Gastrocnemius medialis (tissue), 4 donors: ENCODE measurements at regions not wholly inside any gene's neighbourhood (a gene's known extent, or its start where the extent isn't known, plus 50 kb on each side); places are given as distances from the start of the nearest gene placed in this dataset.

Experiments used
- CTCF ChIP-seq, 5 experiments: fragments of 450-650 bp in 3 of 5; fragments of 200-600 bp in 2 of 5; sonication (generic) in 2 of 5; IDR thresholded peaks in 4 of 5; conservative IDR thresholded peaks in 1 of 5; 1 replicate in 4 of 5; 2 replicates in 1 of 5; pipeline ENCODE4 v1.5.1; 2016 to 2019; ENCODE audit warnings: antibody characterized with exemption in 5 of 5, mild to moderate bottlenecking in 3 of 5, moderate library complexity in 3 of 5
- POLR2A ChIP-seq, 2 donors: fragments of 450-650 bp; IDR thresholded peaks; one replicate each; pipeline ENCODE4 v1.6.1; 2017; ENCODE audit warnings: antibody characterized with exemption in 2 of 2, mild to moderate bottlenecking in 2 of 2, moderate library complexity in 2 of 2

DNA sequence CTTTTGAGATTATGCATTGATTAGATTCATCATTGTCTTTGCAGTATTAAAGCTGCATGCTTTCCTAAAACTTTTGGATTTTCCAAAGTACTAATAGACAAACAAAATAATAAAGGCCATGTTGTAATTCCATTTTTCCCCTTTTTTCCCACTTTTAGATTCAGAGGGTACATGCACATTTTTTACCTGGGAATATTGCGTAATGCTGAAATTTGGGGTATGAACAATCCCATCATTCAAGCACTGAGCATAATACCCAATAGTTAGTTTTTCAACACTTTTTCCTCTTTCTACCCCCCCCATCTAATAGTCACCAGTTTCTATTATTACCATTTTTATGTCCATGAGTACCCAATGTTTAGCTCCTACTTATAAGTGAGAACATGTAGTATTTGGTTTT, 1863.6 kb downstream of the STIM2 start:
- no peak for TF ChIP-seq CTCF (IDR thresholded peaks at IDR 0.05 in 4 of 5, conservative IDR thresholded peaks at IDR 0.05 in 1 of 5)
- no peak for TF ChIP-seq POLR2A (IDR thresholded peaks at IDR 0.05)
